Smooth muscle cell (in vitro differentiated cells): ENCODE measurements at regions not wholly inside any gene's neighbourhood (a gene's known extent, or its start where the extent isn't known, plus 50 kb on each side); places are given as distances from the start of the nearest gene placed in this dataset.
"Not testable (repeated sequence)": the region's sequence is repeated elsewhere in the genome, so short reads cannot be mapped to it uniquely, and the experiment has no call there.

Source experiments
- DNase-seq: peaks from one replicate; lab custom pipeline; 2025; ENCODE audit not compliant: unreplicated experiment; lab: John Stamatoyannopoulos, UW
- H2AFZ ChIP-seq: fragments of 200-600 bp; sonication (generic); 2 replicates; pipeline ENCODE4 v1.6.0; 2016; ENCODE audit warnings: antibody characterized with exemption, low read depth, mild to moderate bottlenecking
- H3F3A ChIP-seq: fragments of 200-600 bp; sonication (generic); 2 replicates; pipeline ENCODE4 v1.6.0; 2017; ENCODE audit warnings: antibody characterized with exemption, low read depth
- H3K27ac ChIP-seq: fragments of 200-600 bp; sonication (generic); 2 replicates; pipeline ENCODE4 v1.5.1; 2016; ENCODE audit warnings: low read depth, mild to moderate bottlenecking
- H3K27me3 ChIP-seq: fragments of 200-600 bp; sonication (generic); 2 replicates; pipeline ENCODE4 v1.6.1; 2016; ENCODE audit warnings: low read depth, mild to moderate bottlenecking
- H3K36me3 ChIP-seq: fragments of 200-600 bp; sonication (generic); 2 replicates; pipeline ENCODE4 v1.5.1; 2016; ENCODE audit warnings: low read depth
- H3K4me1 ChIP-seq: fragments of 200-600 bp; sonication (generic); 2 replicates; pipeline ENCODE4 v1.5.1; 2016; ENCODE audit warnings: low read depth
- H3K4me2 ChIP-seq: fragments of 200-600 bp; sonication (generic); 2 replicates; pipeline ENCODE4 v1.6.0; 2016; ENCODE audit warnings: mild to moderate bottlenecking
- H3K4me3 ChIP-seq: fragments of 200-600 bp; sonication (generic); 2 replicates; pipeline ENCODE4 v1.5.1; 2016; ENCODE audit warnings: mild to moderate bottlenecking
- H3K79me2 ChIP-seq: fragments of 200-600 bp; sonication (generic); 2 replicates; pipeline ENCODE4 v1.6.0; 2016; ENCODE audit warnings: low read depth, mild to moderate bottlenecking
- H3K9ac ChIP-seq: fragments of 200-600 bp; sonication (generic); 2 replicates; pipeline ENCODE4 v1.6.0; 2016; ENCODE audit warnings: low read depth
- H3K9me3 ChIP-seq: fragments of 200-600 bp; sonication (generic); replicated peaks from 2 replicates; pipeline ENCODE4 v1.5.1; 2016; ENCODE audit warnings: low read depth
- H4K20me1 ChIP-seq: fragments of 200-600 bp; sonication (generic); 2 replicates; pipeline ENCODE4 v1.6.0; 2016; ENCODE audit warnings: low read depth
- CTCF ChIP-seq: fragments of 200-600 bp; sonication (generic); IDR thresholded peaks from 2 replicates; pipeline ENCODE4 v1.5.1; 2017; ENCODE audit warnings: borderline replicate concordance, mild to moderate bottlenecking, antibody characterized with exemption; ENCODE audit not compliant: insufficient read depth, poor library complexity, severe bottlenecking
- WGBS: methylation state at CpG from one replicate; pipeline ENCODE4 v1.1.7; 2016; ENCODE audit warnings: low lambda C conversion rate; 5-methylcytosine and 5-hydroxymethylcytosine counted together

DNA sequence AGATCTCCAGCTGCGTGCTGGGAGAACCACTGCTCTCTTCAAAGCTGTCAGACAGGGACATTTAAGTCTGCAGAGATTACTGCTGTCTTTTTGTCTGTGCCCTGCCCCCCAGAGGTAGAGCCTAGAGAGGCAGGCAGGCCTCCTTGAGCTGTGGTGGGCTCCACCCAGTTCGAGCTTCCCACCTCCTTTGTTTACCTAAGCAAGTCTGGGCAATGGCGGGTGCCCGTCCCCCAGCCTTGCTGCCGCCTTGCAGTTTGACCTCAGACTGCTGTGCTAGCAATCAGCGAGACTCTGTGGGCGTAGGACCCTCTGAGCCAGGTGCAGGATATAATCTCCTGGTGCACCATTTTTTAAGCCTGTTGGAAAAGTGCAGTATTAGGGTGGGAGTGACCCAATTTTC, 128.6 kb downstream of the ACTR3 start:
- 83% methylated on average over 7 of the region's 7 CpGs for WGBS
- H3K9ac ChIP-seq, H3K4me3 ChIP-seq, H3K36me3 ChIP-seq, H4K20me1 ChIP-seq, H3K27ac ChIP-seq, H3K4me2 ChIP-seq, H3K4me1 ChIP-seq, H2AFZ ChIP-seq, H3F3A ChIP-seq, DNase-seq, H3K27me3 ChIP-seq, H3K9me3 ChIP-seq, H3K79me2 ChIP-seq: not testable (repeated sequence)

- H4K20me1 ChIP-seq: no peaks in the 10 kb centered on the region
- H3K27me3 ChIP-seq: no peaks in the 10 kb centered on the region
- H3F3A ChIP-seq: no peaks in the 10 kb centered on the region
- H3K9me3 ChIP-seq: no peaks in the 10 kb centered on the region
- no peak overlapping the region for H3K27ac ChIP-seq
- H3K9ac ChIP-seq: no peak overlapping the region
- no peak overlapping the region for H3K4me2 ChIP-seq
- 74% methylated on average over 2 of the region's 2 CpGs for WGBS
- no peaks in the 10 kb centered on the region for H3K4me1 ChIP-seq
- H3K79me2 ChIP-seq: no peaks in the 10 kb centered on the region
- no peaks in the 10 kb centered on the region for H3K36me3 ChIP-seq
- no peak for TF ChIP-seq CTCF
- DNase-seq: no peak
- no peak overlapping the region for H2AFZ ChIP-seq
- H3K4me3 ChIP-seq: no peak overlapping the region
These were observed 130.8 kb downstream of the ACTR3 start for GRCh38 chr2:114020668-114021067.

DNA sequence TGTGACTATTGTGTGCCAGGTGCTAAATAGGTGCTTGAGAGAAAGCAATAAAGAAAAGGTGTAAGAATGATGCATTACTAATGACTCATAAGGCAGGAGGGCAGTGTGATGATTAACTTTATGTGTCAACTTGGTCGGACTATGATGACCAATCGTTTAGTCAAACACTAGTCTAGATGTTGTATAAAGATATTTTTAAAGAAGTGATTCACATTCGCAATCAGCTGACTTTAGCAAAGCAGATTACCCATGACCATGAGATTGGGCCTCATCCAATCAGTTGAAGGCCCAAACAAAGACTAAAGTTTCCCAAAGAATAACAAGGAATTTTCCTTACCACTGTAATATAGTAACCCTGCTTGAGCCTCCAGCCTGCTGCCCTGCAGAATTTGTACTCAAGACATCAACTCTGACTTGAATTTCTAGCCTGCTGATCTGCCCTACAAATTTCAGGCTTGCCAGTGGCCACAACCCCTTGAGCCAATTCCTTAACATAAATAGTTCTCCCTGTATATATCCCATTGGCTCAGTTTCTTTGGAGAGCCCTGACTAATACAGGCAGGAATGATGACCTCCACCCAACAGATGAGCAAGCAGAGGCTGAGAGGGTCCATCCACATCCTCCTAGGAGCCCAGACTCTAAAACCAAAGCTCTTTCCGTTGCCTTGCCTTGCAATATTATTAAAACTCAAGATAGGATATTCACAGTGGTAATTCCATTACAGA, 132.6 kb downstream of the ACTR3 start:
- WGBS: 67% methylated on average over 4 of the region's 4 CpGs
- Histone ChIP-seq H3K27me3 (no peaks in the 10 kb centered on the region), H3K4me1 (no peaks in the 10 kb centered on the region), H3K79me2 (no peaks in the 10 kb centered on the region), H2AFZ (no peak overlapping the region), H4K20me1 (no peaks in the 10 kb centered on the region), H3F3A (no peaks in the 10 kb centered on the region), H3K9me3 (no peaks in the 10 kb centered on the region), H3K27ac (peak overlapping the region; percentile 32), H3K9ac (no peak overlapping the region), H3K4me2 (no peak overlapping the region), H3K36me3 (no peaks in the 10 kb centered on the region), H3K4me3 (no peak overlapping the region)
- no peak for TF ChIP-seq CTCF
- no peak for DNase-seq

DNA sequence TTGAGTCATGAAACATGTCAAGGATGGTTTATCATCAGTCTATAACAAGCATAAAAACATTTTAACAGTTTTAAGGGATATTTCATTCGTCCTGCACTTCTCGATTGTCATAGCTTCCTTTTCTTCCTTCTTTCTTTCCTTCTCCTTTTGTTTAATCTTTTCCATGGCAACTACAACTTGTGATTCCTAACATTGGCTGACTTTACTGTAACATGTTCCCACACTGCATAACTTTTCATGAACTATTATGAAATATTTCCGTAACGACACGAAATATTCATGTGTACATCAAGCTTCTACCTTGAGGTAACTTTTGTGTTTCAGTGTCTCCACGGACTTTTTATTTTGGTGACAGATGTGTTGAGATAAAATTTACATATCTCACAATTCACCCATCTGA, 134.4 kb downstream of the ACTR3 start:
- Histone ChIP-seq H3K36me3 (no peaks in the 10 kb centered on the region), H3K27ac (no peak overlapping the region), H3K9ac (no peak overlapping the region), H3F3A (no peaks in the 10 kb centered on the region), H4K20me1 (no peaks in the 10 kb centered on the region), H2AFZ (no peak overlapping the region), H3K27me3 (no peaks in the 10 kb centered on the region), H3K79me2 (no peaks in the 10 kb centered on the region), H3K9me3 (no peaks in the 10 kb centered on the region), H3K4me2 (no peak overlapping the region), H3K4me3 (no peak overlapping the region), H3K4me1 (no peaks in the 10 kb centered on the region)
- TF ChIP-seq CTCF: no peak
- DNase-seq: no peak
- 92% methylated on average over 6 of the region's 6 CpGs for WGBS
